CD14-positive monocyte (primary cell): ENCODE measurements at regions not wholly inside any gene's neighbourhood (a gene's known extent, or its start where the extent isn't known, plus 50 kb on each side); places are given as distances from the start of the nearest gene placed in this dataset.

ENCODE experiments used
- DNase-seq, 3 donors: peaks; one replicate each; pipeline ENCODE4 v3.0.0-alpha.2; 2011 to 2022
- H2AFZ ChIP-seq: 2 replicates; pipeline ENCODE4 v1.6.0; 2012; ENCODE audit warnings: mild to moderate bottlenecking, low read depth, low read length, inconsistent platforms; ENCODE audit not compliant: insufficient read depth, poor library complexity, severe bottlenecking
- H3K27ac ChIP-seq, 2 donors: 1 replicate in 1 of 2; 2 replicates in 1 of 2; pipeline ENCODE4 v1.5.1; 2012 to 2013; ENCODE audit warnings: low read length in 2 of 2, control low read depth in 1 of 2, inconsistent platforms in 1 of 2, low read depth in 1 of 2, mild to moderate bottlenecking in 1 of 2
- H3K27me3 ChIP-seq, 2 donors: one replicate each; pipeline versions ENCODE4 v1.6.0 to v1.6.1; 2011 to 2013; ENCODE audit warnings: low read length in 2 of 2; ENCODE audit not compliant: control insufficient read depth in 2 of 2, insufficient read depth in 2 of 2
- H3K36me3 ChIP-seq, 2 donors: replicated peaks in 1 of 2; 1 replicate in 1 of 2; 2 replicates in 1 of 2; pipeline versions ENCODE4 v1.5.1 to v1.6.1; 2012 to 2013; ENCODE audit warnings: low read length in 2 of 2, control low read depth in 1 of 2, inconsistent platforms in 1 of 2, mild to moderate bottlenecking in 1 of 2; ENCODE audit not compliant: insufficient read depth in 2 of 2, control insufficient read depth in 1 of 2
- H3K4me1 ChIP-seq, 2 donors: 1 replicate in 1 of 2; 2 replicates in 1 of 2; pipeline versions ENCODE4 v1.5.1 to v1.6.1; 2012 to 2013; ENCODE audit warnings: low read length in 2 of 2, control low read depth in 1 of 2, inconsistent platforms in 1 of 2, mild to moderate bottlenecking in 1 of 2, moderate library complexity in 1 of 2; ENCODE audit not compliant: insufficient read depth in 2 of 2, control insufficient read depth in 1 of 2
- H3K4me2 ChIP-seq: replicated peaks from 2 replicates; pipeline ENCODE3; 2012; ENCODE audit warnings: low read length, moderate library complexity, mild to moderate bottlenecking; ENCODE audit not compliant: poor library complexity, severe bottlenecking; ENCODE audit errors: extremely low read depth
- H3K4me3 ChIP-seq, 3 experiments: fragments of 200-600 bp in 1 of 3; sonication (generic) in 1 of 3; replicated peaks in 1 of 3; 1 replicate in 2 of 3; 2 replicates in 1 of 3; pipeline ENCODE4 v1.5.1; 2011 to 2013; ENCODE audit warnings: low read length in 3 of 3, mild to moderate bottlenecking in 3 of 3, control low read depth in 2 of 3, low read depth in 2 of 3, inconsistent platforms in 1 of 3, moderate library complexity in 1 of 3
- H3K79me2 ChIP-seq: 2 replicates; pipeline ENCODE4 v1.6.0; 2012; ENCODE audit warnings: mild to moderate bottlenecking, control low read depth, inconsistent platforms, low read length, moderate library complexity; ENCODE audit not compliant: insufficient read depth
- H3K9ac ChIP-seq: 2 replicates; pipeline ENCODE4 v1.6.0; 2017; ENCODE audit warnings: low read length, mild to moderate bottlenecking; ENCODE audit not compliant: insufficient read depth, poor library complexity, severe bottlenecking
- H3K9me3 ChIP-seq, 2 donors: replicated peaks in 1 of 2; 1 replicate in 1 of 2; 2 replicates in 1 of 2; pipeline versions ENCODE4 v1.5.1 to v1.6.1; 2012 to 2013; ENCODE audit warnings: low read length in 2 of 2, control low read depth in 1 of 2; ENCODE audit not compliant: control insufficient read depth in 1 of 2, insufficient read depth in 1 of 2
- H4K20me1 ChIP-seq: 2 replicates; pipeline ENCODE4 v1.6.0; 2012; ENCODE audit warnings: mild to moderate bottlenecking, low read length, control low read depth, moderate library complexity; ENCODE audit not compliant: insufficient read depth
- H3K27ac Mint-ChIP-seq, 7 donors: one replicate each; pipeline ENCODE4 v1.8.0; 2020; ENCODE audit warnings: mild to moderate bottlenecking in 7 of 7, mixed read lengths in 7 of 7, moderate library complexity in 6 of 7, inconsistent platforms in 2 of 7
- H3K27me3 Mint-ChIP-seq, 3 donors: one replicate each; pipeline ENCODE4 v1.8.0; 2021 to 2022; ENCODE audit warnings: low read depth in 3 of 3, mild to moderate bottlenecking in 3 of 3, mixed read lengths in 3 of 3, moderate library complexity in 3 of 3, inconsistent platforms in 1 of 3
- H3K36me3 Mint-ChIP-seq, 2 donors: one replicate each; pipeline ENCODE4 v1.8.0; 2020; ENCODE audit warnings: mixed read lengths in 2 of 2, inconsistent platforms in 1 of 2, mild to moderate bottlenecking in 1 of 2
- H3K4me1 Mint-ChIP-seq: one replicate; pipeline ENCODE4 v1.8.0; 2020; ENCODE audit warnings: mild to moderate bottlenecking, mixed read lengths
- H3K4me3 Mint-ChIP-seq, 2 donors: one replicate each; pipeline ENCODE4 v1.8.0; 2020; ENCODE audit warnings: mild to moderate bottlenecking in 2 of 2, mixed read lengths in 2 of 2, moderate library complexity in 1 of 2
- H3K9me3 Mint-ChIP-seq, 7 donors: one replicate each; pipeline ENCODE4 v1.8.0; 2020 to 2022; ENCODE audit warnings: mixed read lengths in 7 of 7, mild to moderate bottlenecking in 6 of 7, moderate library complexity in 6 of 7, inconsistent platforms in 2 of 7
- WGBS: methylation state at CpG from one replicate; pipeline ENCODE4 v1.1.5; 2013; ENCODE audit warnings: missing lambda C conversion rate; ENCODE audit not compliant: insufficient coverage; 5-methylcytosine and 5-hydroxymethylcytosine counted together
- intact Hi-C, 2 donors: fragments of 100-400 bp; cut with micrococcal nuclease; formaldehyde crosslinking; loops; one replicate each; pipeline versions ENCODE4 v1.15.0 to v1.15.1; 2023
- TF ChIP-seq, protein P1 (sequence below): fragments of 200-600 bp; IDR thresholded peaks from one replicate; pipeline ENCODE4 v1.8.0; 2022; ENCODE audit warnings: antibody characterized with exemption, mild to moderate bottlenecking

DNA sequence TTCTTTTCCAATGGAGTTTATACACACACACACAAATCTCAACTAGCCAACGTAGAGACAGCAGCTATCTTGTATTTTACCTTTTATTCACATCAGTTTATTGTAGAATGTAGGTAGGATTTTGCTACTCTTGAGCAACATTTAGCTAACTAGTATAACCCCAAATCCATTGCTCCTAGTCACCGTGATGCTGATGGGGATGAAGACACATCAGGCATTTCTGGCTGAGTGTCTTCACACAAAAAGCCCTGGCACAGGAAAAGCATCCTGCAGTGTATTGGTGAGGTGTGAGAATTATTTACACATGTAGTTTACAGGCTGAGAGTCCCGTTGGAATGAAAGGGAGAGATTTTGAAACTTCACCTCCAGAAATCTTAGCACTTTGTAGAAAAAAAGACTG lies 65.9 kb upstream of the FBXL4 start:
- Histone ChIP-seq H3K4me2 (no peak overlapping the region), H4K20me1 (no peaks in the 10 kb centered on the region), H3K27ac (no peak overlapping the region), H3K36me3 (no peaks in the 10 kb centered on the region), H3K9ac (no peak overlapping the region), H3K27me3 (peaks cover 0 to 2% of the 10 kb centered on the region in 2 donors), H3K79me2 (no peaks in the 10 kb centered on the region), H3K9me3 (no peaks in the 10 kb centered on the region), H3K4me3 (no peak overlapping the region), H3K4me1 (peaks cover 12 to 22% of the 10 kb centered on the region in 2 donors), H2AFZ (no peak overlapping the region)
- TF ChIP-seq, protein P1, sequence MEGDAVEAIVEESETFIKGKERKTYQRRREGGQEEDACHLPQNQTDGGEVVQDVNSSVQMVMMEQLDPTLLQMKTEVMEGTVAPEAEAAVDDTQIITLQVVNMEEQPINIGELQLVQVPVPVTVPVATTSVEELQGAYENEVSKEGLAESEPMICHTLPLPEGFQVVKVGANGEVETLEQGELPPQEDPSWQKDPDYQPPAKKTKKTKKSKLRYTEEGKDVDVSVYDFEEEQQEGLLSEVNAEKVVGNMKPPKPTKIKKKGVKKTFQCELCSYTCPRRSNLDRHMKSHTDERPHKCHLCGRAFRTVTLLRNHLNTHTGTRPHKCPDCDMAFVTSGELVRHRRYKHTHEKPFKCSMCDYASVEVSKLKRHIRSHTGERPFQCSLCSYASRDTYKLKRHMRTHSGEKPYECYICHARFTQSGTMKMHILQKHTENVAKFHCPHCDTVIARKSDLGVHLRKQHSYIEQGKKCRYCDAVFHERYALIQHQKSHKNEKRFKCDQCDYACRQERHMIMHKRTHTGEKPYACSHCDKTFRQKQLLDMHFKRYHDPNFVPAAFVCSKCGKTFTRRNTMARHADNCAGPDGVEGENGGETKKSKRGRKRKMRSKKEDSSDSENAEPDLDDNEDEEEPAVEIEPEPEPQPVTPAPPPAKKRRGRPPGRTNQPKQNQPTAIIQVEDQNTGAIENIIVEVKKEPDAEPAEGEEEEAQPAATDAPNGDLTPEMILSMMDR: no peak
- Mint-ChIP-seq H3K4me1 (peaks cover 30% of the 10 kb centered on the region), H3K36me3 (no peaks in the 10 kb centered on the region), H3K27ac (no peak overlapping the region), H3K4me3 (no peak overlapping the region), H3K9me3 (no peaks in the 10 kb centered on the region), H3K27me3 (peaks cover 0 to 3% (median 2%) of the 10 kb centered on the region in 3 donors)
- no peak for DNase-seq
- intact Hi-C loops: no loop called here
- no CpG with 5 or more reads among the region's 3 CpGs for WGBS

GRCh38 chr6:99013145-99013544 lies 65.4 kb upstream of the FBXL4 start:
- H3K4me1 ChIP-seq: peaks cover 12 to 22% of the 10 kb centered on the region in 2 donors
- no peaks in the 10 kb centered on the region for H3K79me2 ChIP-seq
- Mint-ChIP-seq H3K27me3 (peaks cover 0 to 2% (median 2%) of the 10 kb centered on the region in 3 donors), H3K36me3 (no peaks in the 10 kb centered on the region), H3K9me3 (peaks cover 0 to under 1% (median 0%) of the 10 kb centered on the region in 7 donors), H3K27ac (no peak overlapping the region), H3K4me3 (no peak overlapping the region), H3K4me1 (peaks cover 30% of the 10 kb centered on the region)
- peak in 2 of 3 donors; percentile 2 to 23 for DNase-seq
- intact Hi-C loops: no loop called here
- H3K9ac ChIP-seq: no peak overlapping the region
- H3K4me3 ChIP-seq: no peak overlapping the region
- H3K27me3 ChIP-seq: peaks cover 0 to 2% of the 10 kb centered on the region in 2 donors
- H4K20me1 ChIP-seq: no peaks in the 10 kb centered on the region
- no CpG with 5 or more reads among the region's 2 CpGs for WGBS
- H2AFZ ChIP-seq: no peak overlapping the region
- H3K4me2 ChIP-seq: no peak overlapping the region
- no peak overlapping the region for H3K27ac ChIP-seq
- H3K36me3 ChIP-seq: no peaks in the 10 kb centered on the region
- TF ChIP-seq, protein P1: no peak
- H3K9me3 ChIP-seq: no peaks in the 10 kb centered on the region
